ENCODE measurements at regions not wholly inside any gene's neighbourhood (a gene's known extent, or its start where the extent isn't known, plus 50 kb on each side); places are given as distances from the start of the nearest gene placed in this dataset.

GRCh38 chr13:73364736-73365135 is 305.9 kb downstream of the KLF5 start:
- TF ChIP-seq SIN3A (IDR thresholded peaks at IDR 0.05; ENCODE audit: borderline replicate concordance, insufficient read depth, low read length) = no peak
- TF ChIP-seq POLR2AphosphoS5 (IDR thresholded peaks at IDR 0.05; ENCODE audit: low read depth, low read length) = no peak

Measured in PFSK-1 (cell line).